CD1c-positive myeloid dendritic cell (primary cell): ENCODE measurements at regions not wholly inside any gene's neighbourhood (a gene's known extent, or its start where the extent isn't known, plus 50 kb on each side); places are given as distances from the start of the nearest gene placed in this dataset.
"Not testable (repeated sequence)": the region's sequence is repeated elsewhere in the genome, so short reads cannot be mapped to it uniquely, and the experiment has no call there.

Source experiments
- DNase-seq: peaks from one replicate; pipeline ENCODE4 v3.0.0-alpha.2; 2016; ENCODE audit errors: extremely low spot score

DNA sequence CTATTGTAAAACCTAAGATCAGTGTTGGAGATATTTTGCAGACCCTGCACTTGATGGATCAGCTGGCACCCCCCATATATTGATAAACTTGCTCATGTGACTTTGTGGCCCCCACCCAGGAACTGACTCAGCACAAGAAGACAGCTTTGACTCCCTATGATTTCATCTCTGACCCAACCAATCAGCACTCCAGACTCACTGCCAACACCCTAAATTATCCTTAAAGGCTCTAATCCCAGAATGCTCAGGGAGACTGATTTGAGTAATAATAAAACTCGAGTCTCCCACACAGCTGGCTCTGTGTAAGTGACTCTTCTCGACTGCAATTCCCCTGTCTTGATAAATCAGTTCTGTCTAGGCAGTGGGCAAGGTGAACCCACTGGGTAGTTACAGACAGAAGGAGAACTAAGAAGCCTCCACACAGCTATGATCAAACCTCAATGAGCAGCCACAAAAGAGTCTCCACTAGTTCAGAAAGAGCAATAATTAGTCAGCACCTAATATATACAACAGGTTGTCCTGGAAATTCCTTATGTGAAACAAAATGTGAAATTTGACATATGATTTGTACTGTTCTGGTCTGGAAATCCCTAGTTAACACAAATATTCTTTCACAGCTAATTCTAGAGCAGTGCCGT lies 52.2 kb downstream of the ACTL7B start:
- DNase-seq: no peak

DNA sequence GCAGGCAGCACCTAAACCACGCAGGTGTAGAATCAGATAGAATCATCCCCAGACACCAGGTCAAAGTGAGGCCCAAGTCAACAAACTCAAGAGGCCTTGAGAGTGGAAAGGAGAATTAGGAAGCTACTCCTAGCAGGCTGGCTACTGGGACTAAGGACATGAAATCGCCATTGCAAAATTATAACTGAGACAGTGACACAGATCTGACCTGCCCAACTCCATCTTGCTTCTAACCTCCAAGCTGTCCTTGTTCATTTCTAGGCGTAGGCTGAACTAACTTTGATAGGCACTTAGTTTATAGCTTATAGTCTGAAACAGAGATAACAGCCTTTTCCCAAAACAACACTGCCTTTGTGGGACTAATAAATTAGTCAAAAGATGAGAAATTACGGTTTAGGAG lies 52.8 kb downstream of the ACTL7B start:
- no peak for DNase-seq

DNA sequence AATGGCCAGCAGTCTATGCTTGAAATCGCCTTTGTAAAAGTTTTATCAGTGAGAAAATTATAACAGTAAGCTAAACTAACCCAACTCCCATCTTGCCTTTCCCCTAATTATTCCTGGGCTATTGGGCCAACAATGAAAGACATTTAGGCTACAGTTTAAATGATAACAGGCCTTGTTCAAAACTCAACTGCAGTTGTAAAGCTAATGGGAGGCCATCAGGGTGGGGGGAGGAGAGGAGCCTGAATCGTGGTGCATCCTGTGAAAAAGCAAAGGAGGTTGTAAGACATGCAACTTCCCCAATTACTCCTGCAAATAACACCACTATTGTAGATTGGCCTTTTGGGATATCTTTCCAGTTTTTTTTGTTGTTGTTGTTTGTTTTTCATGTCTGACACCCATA lies 53.8 kb downstream of the ACTL7B start:
- DNase-seq: no peak

DNA sequence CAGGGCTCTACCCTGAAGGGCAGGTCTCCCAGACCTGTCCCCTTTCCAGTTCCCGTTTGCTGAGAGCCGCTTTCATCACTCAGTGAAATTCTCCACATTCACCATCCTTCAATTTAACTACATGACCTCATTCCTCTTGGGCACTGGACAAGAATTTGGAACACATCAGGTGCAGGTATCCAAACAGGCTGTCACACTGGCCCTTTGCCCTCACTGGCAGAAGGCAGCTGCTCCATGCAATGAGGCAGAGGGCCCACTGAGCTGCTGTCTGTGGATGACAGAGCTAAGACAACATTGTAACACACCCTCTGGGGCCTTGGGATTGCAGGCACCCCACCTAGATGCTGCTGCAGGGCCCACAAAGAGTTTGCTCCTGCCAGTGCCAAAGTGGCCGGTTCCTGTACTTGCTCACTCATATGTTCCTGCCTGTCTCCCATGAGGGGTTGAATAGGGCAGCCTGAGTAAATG lies 55.1 kb downstream of the ACTL7B start:
- no peak for DNase-seq

DNA sequence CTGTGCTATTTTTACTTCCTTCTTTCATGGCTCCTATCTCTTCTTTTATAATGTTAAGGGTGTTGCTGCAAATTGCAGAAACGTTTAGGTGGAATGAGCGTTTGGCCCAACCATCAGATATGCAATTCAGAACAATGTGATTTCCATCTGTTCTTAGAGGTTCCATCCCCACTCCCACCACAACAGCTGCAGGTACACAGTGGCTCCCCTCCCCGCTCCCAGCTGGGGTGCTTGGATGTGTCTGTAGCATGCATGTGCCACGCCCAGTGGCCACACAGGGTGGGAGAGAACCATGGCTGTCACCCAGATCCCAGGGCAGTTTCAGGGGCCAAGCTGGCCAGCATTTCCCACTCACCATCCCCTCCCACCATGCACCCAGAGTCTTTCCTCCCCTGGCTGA lies 62.2 kb downstream of the ACTL7B start:
- no peak for DNase-seq

DNA sequence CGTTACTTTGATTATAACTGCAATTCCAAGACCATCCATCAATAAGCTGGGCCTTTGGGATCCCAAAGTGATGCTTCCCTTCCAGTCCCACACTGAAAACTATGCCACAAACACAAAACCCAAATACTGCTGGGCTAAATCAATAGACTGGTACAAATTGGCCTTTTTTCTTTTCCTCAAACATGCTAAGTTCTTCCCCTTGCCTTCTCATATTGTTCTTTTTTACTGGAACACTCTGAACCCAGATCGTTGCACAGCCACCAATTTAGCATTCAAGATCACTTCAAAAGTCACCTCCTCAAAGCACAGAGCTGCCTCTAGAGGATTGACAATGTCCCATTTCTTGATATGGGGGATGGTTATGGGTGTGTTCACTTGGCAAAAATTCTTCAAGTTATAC lies 66.0 kb downstream of the ACTL7B start:
- DNase-seq: no peak

DNA sequence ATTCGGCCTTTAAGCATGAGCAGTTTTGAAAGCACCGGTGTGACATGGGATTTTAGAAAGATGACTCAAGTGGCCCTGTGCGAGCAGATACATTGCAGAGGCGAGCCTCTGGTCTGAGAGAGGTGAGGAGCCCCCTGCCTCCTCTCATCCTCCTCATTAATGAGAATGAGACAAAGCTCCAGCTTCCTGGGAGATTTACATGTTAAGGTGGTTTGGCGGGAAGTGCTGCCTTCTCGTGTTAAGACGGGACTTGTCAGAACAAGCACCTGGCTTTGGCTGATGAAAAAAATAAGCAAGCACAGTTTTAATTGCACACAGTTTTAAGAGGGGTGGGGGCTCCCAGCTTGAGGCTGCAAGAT lies 68.1 kb downstream of the ACTL7B start:
- no peak for DNase-seq

DNA sequence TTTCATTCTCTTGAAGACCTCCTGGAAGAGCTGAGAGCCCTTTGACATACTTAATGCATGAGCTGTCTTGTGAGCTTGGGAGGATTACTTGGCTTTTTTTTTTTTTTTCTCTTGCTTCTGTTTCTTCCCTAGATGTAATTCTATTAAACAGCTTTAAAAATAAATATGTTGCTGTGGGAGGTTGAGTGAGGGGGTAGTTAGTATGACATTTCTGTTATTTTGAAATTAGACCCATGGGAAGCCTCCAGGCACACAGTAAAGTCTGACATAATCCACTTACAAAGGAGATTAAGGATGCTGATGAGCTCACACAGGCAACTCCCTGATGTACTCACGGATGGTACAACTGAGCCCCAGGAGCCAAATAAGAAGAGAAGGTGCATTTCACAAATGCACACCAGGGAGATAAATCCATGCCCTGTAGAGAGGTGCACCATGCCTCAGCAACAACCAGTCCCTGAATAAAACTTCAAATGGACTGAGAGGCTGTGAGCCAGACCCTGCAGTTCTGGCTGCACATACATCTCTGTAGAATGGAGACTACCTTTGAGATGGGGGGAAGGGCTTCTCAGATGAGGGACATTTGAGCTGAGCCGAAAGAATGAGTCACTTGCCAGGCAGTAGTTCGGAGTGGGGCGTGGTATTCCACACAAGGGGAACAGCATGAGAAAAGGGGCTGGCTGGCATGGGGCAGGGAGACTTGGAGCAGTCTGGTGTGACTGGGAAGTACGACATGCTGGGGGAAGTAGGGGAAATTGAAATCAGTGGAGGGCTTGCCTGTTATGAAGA lies 68.7 kb downstream of the ACTL7B start:
- DNase-seq: peak; percentile 15

DNA sequence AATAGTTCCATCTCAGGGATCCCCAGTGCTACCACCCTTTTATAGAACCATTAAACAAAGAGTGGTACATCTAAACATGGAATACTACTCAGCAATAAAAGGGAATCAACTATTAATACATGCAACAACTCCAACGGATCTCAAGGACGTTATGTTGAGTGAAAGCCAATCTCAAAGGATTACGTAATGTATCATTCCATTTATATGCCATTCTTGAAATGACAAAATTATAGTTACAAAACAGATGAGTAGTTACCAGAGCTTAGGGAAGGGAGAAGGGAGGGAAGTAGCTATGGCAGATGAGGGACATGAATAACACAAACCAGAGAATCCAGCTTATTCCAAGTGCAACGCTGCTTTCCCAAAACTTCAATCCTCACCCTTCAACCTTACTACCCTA lies 69.5 kb downstream of the ACTL7B start:
- no peak for DNase-seq

DNA sequence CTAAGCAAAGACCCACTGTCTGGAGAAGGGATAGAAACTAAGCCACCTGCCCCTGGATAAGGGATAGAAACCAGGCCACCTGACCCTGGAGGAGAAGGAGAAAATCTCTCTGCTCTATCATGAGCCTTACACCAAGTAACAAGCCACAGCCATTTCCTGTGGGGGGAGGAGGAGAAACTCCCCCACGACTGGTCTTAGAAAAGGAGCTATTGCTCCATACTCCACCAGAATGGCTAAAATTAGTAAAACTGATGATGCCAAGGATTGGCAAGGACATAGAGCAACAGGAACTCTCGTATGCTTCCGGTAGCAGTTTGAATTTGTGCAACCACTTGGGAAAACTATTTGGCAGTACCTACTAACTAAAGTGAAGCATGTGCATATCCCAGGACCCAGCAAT lies 70.8 kb downstream of the ACTL7B start:
- peak; percentile 35 for DNase-seq

DNA sequence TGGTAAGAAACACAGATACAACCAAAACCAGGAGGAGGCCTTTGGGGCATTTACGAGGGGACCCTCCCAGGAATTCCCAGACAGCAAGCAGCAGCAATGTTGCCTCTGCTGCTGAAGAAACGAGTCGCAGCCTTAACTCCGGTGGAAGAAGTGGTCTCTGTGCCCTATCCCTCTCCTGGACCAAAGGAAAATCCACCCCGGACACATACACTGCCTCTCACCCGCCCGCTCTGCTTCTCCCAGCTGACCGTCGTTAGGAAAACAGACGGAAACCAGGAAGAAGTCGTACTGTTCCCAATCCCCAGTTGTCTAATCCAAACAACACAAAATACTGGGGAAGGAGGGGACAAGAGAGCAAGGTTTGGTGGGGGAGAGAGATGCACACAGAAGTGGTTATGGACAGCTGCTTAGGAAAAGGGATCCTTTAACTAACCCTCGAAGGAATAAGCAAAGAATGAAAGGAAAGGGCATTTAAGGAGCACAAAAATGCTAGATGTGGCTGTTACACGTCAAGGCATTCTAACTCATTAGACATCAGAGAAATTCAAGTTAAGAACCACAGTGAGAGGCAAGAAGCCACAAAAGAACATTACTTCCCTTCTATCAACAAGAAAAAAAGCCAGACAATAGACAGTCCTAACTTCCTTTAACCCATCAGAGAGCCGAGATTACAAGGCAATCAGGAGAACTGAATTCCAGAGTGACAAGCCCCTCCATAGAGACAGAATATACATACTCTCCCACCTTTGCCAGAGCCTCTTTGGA lies 71.9 kb downstream of the ACTL7B start:
- DNase-seq: no peak

DNA sequence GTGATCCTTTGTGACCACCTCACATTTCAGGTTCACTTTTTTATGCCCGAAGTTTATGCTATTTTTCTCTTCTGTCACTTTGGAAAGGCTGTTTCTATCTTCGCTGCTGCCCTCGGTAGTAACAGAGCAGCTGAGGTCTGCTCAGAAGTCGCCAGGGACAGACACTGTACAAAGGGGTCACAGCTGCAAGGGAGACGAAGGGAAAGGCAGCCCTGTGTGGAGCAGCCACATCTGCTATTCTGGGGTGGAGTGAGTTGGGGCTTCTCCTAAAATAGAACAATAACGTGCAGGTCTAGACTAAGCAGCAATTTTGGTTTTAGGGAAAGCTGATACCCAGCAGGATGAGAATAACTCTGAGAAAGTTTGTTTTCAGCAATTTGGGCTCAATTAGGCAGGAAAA lies 72.5 kb downstream of the ACTL7B start:
- no peak for DNase-seq

DNA sequence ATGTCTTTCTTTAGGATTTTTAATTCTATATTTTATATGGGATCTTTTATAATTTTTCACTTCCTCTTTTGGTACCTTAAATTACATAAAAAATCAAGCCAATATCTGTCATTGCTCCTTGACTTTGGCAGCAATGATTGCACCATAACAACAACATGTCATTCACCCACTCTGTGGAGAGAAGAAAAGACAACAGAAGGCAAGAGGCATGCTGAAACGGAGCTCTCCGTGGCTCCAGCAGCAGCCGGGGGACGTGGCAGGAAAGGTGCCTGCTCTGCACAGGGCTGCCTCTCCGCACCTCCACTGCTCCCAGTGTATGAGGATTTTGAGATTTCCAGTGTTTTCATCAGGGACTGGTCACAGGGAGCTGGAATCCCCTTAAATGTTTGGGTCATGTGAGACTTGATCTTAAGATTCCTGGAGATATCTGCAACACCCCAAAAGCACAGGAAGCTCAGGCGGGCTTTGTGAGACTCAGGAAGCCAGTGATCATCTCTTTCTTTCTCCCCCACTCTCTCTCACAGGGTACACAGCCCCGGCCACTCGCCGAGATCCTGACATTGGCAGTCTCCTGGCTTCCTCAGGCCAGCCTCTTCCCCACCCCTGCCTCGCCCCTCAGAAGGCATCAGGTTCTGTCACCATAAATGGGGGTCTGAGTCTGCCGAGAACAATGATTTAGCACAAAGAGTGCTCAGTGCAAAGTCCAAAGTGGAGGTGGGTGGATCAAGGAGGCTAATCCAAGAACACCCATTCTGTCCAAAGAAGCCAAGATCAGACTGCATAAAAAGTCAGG lies 74.6 kb downstream of the ACTL7B start:
- DNase-seq: no peak

DNA sequence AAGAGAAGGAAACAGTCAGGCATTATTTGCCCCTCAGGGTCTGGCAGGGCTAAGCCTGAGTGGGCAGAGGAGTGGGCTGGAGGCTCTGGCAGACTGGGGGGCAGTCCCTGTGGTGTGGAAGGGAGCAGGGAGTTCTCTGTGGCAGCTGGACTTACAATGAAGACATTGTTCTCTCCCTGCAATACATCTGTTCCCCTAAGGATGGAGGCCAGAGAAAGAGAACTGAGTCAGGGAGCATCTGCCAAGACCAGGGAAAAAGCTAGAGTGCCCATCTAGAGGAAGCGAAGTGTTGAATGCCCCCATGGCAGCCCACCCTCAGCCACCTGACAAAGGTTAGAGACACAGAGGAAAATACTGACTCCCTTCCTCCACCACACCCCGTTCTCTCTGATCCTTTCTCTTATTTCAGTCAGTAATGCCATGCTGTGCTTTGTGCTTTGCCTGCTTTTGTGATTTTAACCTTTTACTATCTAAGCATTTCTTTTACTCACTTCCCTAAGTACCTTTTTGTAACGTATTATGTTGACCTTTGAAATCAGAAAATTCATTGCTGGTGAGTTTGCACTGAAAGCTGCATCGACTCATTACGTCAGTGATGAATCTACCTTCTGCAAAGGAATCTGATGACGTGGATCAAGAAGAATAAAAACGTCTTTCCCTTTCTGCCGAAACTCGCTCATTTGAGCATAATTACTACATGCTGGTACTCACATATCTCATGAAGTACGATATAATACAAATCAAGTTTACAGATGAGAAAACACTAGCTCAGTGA lies 76.0 kb downstream of the ACTL7B start:
- DNase-seq: no peak

DNA sequence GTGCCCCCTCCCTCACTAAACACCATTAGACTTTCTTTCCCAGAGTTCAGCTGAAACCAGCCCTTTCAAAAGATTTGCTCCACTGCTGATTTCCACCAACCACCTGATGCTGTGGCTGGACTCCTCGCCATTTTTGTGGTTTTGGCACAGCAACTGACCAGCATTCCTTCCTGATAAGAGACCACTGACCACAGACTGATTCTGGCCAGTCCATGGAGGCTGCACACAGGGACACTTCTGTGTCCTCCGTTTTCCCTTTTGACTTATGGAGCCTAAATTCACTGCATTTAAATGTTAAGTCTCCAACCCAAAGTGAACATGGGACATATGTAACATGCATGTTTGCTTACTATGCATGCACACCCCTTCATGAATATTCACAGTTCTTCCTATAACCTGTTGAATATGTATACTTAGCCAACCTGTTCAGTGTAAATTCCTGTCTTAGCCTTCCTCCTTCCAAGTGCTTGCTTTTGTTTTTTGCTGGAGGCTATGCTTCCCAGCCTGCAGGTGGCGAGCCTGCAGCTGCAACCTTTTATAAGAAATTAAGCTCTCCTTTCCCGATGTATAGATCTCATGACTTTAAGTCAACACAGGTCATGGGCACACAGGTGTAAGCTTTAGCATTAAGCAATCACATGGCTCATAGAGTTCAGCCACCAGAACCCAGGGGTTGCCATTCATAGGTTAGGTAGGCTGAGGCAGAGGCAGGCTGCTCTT lies 78.7 kb downstream of the ACTL7B start:
- no peak for DNase-seq

DNA sequence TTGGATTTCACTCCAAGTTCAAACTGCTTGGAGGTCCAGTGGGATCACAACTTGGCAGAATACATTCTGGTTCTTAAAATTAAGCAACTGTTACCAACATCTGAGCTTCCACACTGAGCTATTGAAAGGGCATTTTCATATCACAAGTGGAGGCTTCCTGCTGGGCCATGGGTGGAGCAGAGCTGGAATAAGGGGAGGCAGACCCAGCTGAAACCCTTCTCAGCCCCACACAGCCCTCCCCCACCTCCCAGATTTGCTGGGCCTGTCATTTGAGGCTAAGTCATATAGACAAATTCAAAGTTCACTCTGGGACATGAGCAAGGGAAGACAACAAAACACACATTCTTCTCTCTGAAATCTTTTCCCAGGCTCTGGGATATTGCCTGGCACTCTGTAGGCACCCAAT lies 79.9 kb downstream of the ACTL7B start:
- no peak for DNase-seq

DNA sequence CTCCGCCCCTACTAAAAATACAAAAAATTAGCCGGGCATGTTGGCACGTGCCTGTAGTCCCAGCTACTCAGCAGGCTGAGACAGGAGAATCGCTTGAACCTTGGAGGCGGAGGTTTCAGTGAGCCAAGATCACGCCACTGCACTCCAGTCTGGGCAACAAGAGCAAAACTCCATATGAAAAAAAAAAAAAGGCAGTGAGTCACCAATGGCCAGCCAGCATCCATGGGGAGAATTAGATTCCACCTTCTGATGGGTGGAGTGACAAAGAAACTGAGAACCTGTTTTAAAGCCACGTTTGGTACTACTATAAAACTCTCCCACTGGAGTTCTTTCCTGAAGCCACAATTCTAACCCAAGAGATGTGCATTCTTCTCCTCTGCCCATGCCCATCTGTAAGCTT lies 81.7 kb downstream of the ACTL7B start:
- not testable (repeated sequence) for DNase-seq

DNA sequence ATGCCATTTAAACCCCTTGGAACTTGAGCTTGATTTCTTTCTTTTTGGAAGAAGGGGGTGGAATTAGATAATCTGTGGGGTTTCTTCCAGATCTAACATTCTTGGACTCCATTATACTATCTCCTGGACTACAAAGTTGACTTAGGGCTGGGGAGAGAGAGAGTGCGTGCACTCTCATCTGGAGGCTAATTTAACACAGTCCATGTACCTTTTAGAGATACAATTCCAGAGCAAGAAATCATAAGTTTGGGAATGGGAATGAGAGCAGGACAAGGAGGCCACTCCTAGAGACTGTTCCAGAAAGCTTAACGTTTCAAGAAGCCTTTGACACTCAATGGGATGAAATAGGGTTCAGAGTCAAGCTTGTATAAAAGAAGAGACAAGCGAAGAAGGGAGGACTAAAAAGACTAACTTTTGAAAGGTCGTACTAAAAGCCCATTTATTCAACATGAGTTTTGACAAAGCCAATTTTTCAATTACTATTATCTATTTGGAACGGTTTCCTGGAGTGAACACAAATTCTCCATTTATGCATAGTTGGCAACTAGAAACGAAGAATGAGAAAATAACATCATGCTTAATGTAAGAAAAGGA lies 83.4 kb downstream of the ACTL7B start:
- no peak for DNase-seq

DNA sequence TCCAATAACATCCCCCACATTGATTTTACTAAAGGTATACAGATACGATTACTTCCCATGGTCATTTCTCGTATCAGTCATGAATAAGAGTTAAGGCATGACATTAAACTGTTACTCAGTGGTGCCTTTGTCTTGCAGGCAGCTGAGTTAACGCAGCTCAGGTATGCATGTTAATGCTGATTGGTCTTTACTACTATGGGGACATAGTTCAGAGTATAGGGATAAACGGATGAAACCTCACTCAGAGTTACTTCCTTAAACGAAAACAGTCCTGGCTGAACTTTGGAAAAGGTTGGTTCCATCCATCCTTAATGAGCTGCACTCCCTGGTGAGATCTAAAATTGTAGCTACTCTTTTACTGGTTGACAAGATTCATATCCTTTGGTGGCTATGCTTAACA lies 87.0 kb downstream of the ACTL7B start:
- no peak for DNase-seq

DNA sequence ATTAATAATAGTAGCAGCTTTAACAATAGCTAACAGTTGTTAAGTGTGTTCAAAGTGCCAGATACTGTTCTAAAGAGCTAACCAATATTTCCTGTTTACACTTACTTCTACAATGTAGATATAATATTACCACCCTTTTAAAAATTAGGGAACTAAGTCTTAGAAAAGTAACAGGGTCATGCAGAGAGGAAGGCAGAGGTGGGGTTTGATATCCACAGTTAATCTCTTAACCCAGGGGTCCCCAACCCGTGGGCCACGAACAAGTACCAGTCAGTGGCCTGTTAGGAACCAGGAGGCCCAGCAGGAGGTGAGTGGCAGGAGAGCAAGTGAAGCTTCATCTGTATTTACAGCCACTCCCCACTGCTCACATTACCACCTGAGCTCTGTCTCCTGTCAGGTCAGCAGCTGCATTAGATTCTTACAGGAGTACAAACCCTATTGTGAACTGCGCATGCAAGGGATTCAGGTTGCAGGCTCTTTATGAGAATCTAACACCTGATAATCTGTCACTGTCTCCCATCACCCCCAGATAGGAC lies 89.1 kb downstream of the ACTL7B start:
- DNase-seq: no peak
